H9 (cell line): ENCODE measurements at regions not wholly inside any gene's neighbourhood (a gene's known extent, or its start where the extent isn't known, plus 50 kb on each side); places are given as distances from the start of the nearest gene placed in this dataset.
A peak's percentile ranks its signal among the peaks of the same experiment; 100 is the strongest.

Source experiments
- DNase-seq: peaks from one replicate; pipeline ENCODE4 v3.0.0-alpha.2; 2017
- H2AFZ ChIP-seq: one replicate; pipeline ENCODE4 v1.6.1; 2013; ENCODE audit warnings: mild to moderate bottlenecking, low read length, control low read depth, moderate library complexity
- H2AK5ac ChIP-seq: 2 replicates; pipeline ENCODE4 v1.6.1; 2013; ENCODE audit warnings: low read length, control low read depth, mixed read lengths; ENCODE audit not compliant: insufficient read length
- H2BK120ac ChIP-seq: one replicate; pipeline ENCODE4 v1.6.1; 2013; ENCODE audit warnings: low read depth, mild to moderate bottlenecking, low read length, control low read depth, inconsistent platforms; ENCODE audit not compliant: poor library complexity, severe bottlenecking
- H2BK12ac ChIP-seq: 2 replicates; pipeline ENCODE4 v1.6.1; 2013; ENCODE audit warnings: low read length, control low read depth, mixed read lengths, low read depth; ENCODE audit not compliant: insufficient read length
- H2BK15ac ChIP-seq: 2 replicates; pipeline ENCODE4 v1.6.1; 2013; ENCODE audit warnings: low read depth, low read length, control low read depth
- H2BK20ac ChIP-seq: one replicate; pipeline ENCODE4 v1.6.1; 2013; ENCODE audit warnings: low read depth, mild to moderate bottlenecking, low read length, control low read depth, inconsistent platforms; ENCODE audit not compliant: poor library complexity, severe bottlenecking
- H2BK5ac ChIP-seq: 2 replicates; pipeline ENCODE4 v1.6.1; 2013; ENCODE audit warnings: low read length, control low read depth, mixed read lengths; ENCODE audit not compliant: insufficient read length
- H3K14ac ChIP-seq: 2 replicates; pipeline ENCODE4 v1.6.1; 2013; ENCODE audit warnings: low read length, control low read depth; ENCODE audit not compliant: insufficient read depth
- H3K18ac ChIP-seq: 2 replicates; pipeline ENCODE4 v1.6.1; 2013; ENCODE audit warnings: low read depth, mild to moderate bottlenecking, mixed read lengths, low read length, control low read depth; ENCODE audit not compliant: insufficient read length
- H3K23ac ChIP-seq: 2 replicates; pipeline ENCODE4 v1.6.1; 2013; ENCODE audit warnings: low read length, control low read depth, mixed read lengths, low read depth; ENCODE audit not compliant: insufficient read length
- H3K23me2 ChIP-seq: 2 replicates; pipeline ENCODE4 v1.6.1; 2013; ENCODE audit warnings: low read depth, mild to moderate bottlenecking, mixed read lengths, low read length, control low read depth; ENCODE audit not compliant: insufficient read length, poor library complexity, severe bottlenecking
- H3K27ac ChIP-seq: 2 replicates; pipeline ENCODE4 v1.5.1; 2013; ENCODE audit warnings: low read length, control low read depth, mixed read lengths, low read depth; ENCODE audit not compliant: insufficient read length
- H3K27me3 ChIP-seq: 2 replicates; pipeline ENCODE4 v1.6.1; 2013; ENCODE audit warnings: low read length, control low read depth, inconsistent platforms; ENCODE audit not compliant: insufficient read depth
- H3K4ac ChIP-seq: 2 replicates; pipeline ENCODE4 v1.6.1; 2013; ENCODE audit warnings: low read depth, mild to moderate bottlenecking, control low read depth, inconsistent platforms, low read length, moderate library complexity
- H3K4me1 ChIP-seq: 2 replicates; pipeline ENCODE4 v1.6.1; 2013; ENCODE audit warnings: low read length, control low read depth, inconsistent platforms; ENCODE audit not compliant: insufficient read depth
- H3K4me2 ChIP-seq: 2 replicates; pipeline ENCODE4 v1.6.1; 2013; ENCODE audit warnings: low read length, control low read depth, mixed read lengths; ENCODE audit not compliant: insufficient read length, insufficient read depth
- H3K56ac ChIP-seq: 2 replicates; pipeline ENCODE4 v1.6.1; 2013; ENCODE audit warnings: low read depth, mild to moderate bottlenecking, mixed read lengths, low read length, control low read depth; ENCODE audit not compliant: insufficient read length
- H3K79me1 ChIP-seq: 2 replicates; pipeline ENCODE4 v1.6.1; 2013; ENCODE audit warnings: low read depth, mild to moderate bottlenecking, moderate library complexity, low read length, control low read depth, inconsistent platforms; ENCODE audit not compliant: insufficient read depth, poor library complexity, severe bottlenecking
- H3K79me2 ChIP-seq: 2 replicates; pipeline ENCODE4 v1.6.1; 2013; ENCODE audit warnings: low read length, control low read depth, inconsistent platforms; ENCODE audit not compliant: insufficient read depth
- H3K9ac ChIP-seq: 2 replicates; pipeline ENCODE4 v1.6.1; 2013; ENCODE audit warnings: low read length, control low read depth, mixed read lengths; ENCODE audit not compliant: insufficient read length; ENCODE audit errors: extremely low read depth
- H3K9me3 ChIP-seq: one replicate; pipeline ENCODE4 v1.6.1; 2013; ENCODE audit warnings: low read depth, low read length, inconsistent platforms; ENCODE audit not compliant: control insufficient read depth
- H3T11ph ChIP-seq: one replicate; pipeline ENCODE4 v1.6.1; 2013; ENCODE audit warnings: mild to moderate bottlenecking, low read length, control low read depth, inconsistent platforms
- H4K20me1 ChIP-seq: one replicate; pipeline ENCODE4 v1.6.1; 2013; ENCODE audit not compliant: control insufficient read depth, insufficient read length, insufficient read depth
- H4K5ac ChIP-seq: 2 replicates; pipeline ENCODE4 v1.6.1; 2013; ENCODE audit warnings: low read depth, mild to moderate bottlenecking, mixed read lengths, low read length, control low read depth; ENCODE audit not compliant: insufficient read length
- H4K8ac ChIP-seq: replicated peaks from 2 replicates; pipeline ENCODE4 v1.6.1; 2013; ENCODE audit warnings: low read length, control low read depth, mixed read lengths, low read depth; ENCODE audit not compliant: insufficient read length
- H4K91ac ChIP-seq: 2 replicates; pipeline ENCODE4 v1.6.1; 2013; ENCODE audit warnings: low read depth, mild to moderate bottlenecking, moderate library complexity, mixed read lengths, low read length, control low read depth; ENCODE audit not compliant: insufficient read length
- H3K27ac Mint-ChIP-seq, 3 experiments: 2 replicates in 2 of 3; 3 replicates in 1 of 3; pipeline ENCODE4 v1.8.0; 2020 to 2021; ENCODE audit warnings: mixed read lengths in 3 of 3, mild to moderate bottlenecking in 1 of 3, moderate library complexity in 1 of 3
- H3K27me3 Mint-ChIP-seq: 2 replicates; pipeline ENCODE4 v1.8.0; 2021; ENCODE audit warnings: low read depth, mild to moderate bottlenecking, moderate library complexity, mixed read lengths
- H3K36me3 Mint-ChIP-seq, 3 experiments: 2 replicates in 2 of 3; 3 replicates in 1 of 3; pipeline ENCODE4 v1.8.0; 2020 to 2021; ENCODE audit warnings: low read depth in 3 of 3, mixed read lengths in 3 of 3; ENCODE audit not compliant: insufficient read depth in 1 of 3
- H3K4me1 Mint-ChIP-seq, 2 experiments: 2 replicates each; pipeline ENCODE4 v1.8.0; 2020; ENCODE audit warnings: mixed read lengths in 2 of 2
- H3K4me3 Mint-ChIP-seq, 2 experiments: 2 replicates in 1 of 2; 3 replicates in 1 of 2; pipeline ENCODE4 v1.8.0; 2020 to 2021; ENCODE audit warnings: mild to moderate bottlenecking in 2 of 2, mixed read lengths in 2 of 2, moderate library complexity in 1 of 2
- H3K9me3 Mint-ChIP-seq, 2 experiments: 2 replicates in 1 of 2; 3 replicates in 1 of 2; pipeline ENCODE4 v1.8.0; 2020; ENCODE audit warnings: mild to moderate bottlenecking in 2 of 2, mixed read lengths in 2 of 2, moderate library complexity in 1 of 2
- WGBS: extraction: QIAGEN DNeasy Blood & Tissue Kit; methylation state at CpG from one replicate; pipeline ENCODE4 v1.1.7; 2013; ENCODE audit warnings: missing lambda C conversion rate, low lambda C conversion rate, mixed read lengths; ENCODE audit not compliant: insufficient read length; ENCODE audit errors: extremely low coverage; 5-methylcytosine and 5-hydroxymethylcytosine counted together
- TF ChIP-seq, protein P1 (sequence below): fragments of 200-600 bp; sonication (generic); conservative IDR thresholded peaks from 3 replicates; pipeline ENCODE4 v1.8.0; 2021; ENCODE audit warnings: antibody characterized with exemption, mild to moderate bottlenecking

- no peaks in the 10 kb centered on the region for H3K9me3 Mint-ChIP-seq
- Histone ChIP-seq H3K18ac (no peak overlapping the region), H3K4me1 (no peaks in the 10 kb centered on the region), H3K9me3 (no peaks in the 10 kb centered on the region), H3K79me2 (no peaks in the 10 kb centered on the region), H2BK12ac (no peak overlapping the region), H3K4me2 (no peak overlapping the region), H3K14ac (no peak overlapping the region; the same call in 1 of the 2 replicates), H2BK120ac (no peak overlapping the region), H3K9ac (no peak overlapping the region), H3K79me1 (no peaks in the 10 kb centered on the region), H2AK5ac (no peak overlapping the region), H3K56ac (no peak overlapping the region), H3T11ph (no peak overlapping the region), H2BK20ac (no peak overlapping the region), H4K20me1 (no peaks in the 10 kb centered on the region), H4K8ac (no peak overlapping the region), H3K27me3 (no peaks in the 10 kb centered on the region), H3K23ac (no peak overlapping the region), H2BK15ac (no peak overlapping the region), H2BK5ac (no peak overlapping the region), H3K27ac (no peak overlapping the region), H4K5ac (no peak overlapping the region), H2AFZ (no peak overlapping the region), H4K91ac (no peak overlapping the region), H3K23me2 (no peaks in the 10 kb centered on the region), H3K4ac (no peak overlapping the region)
- H3K27ac Mint-ChIP-seq: no peak overlapping the region; a peak in 1 of 7 replicates
- no CpG with 5 or more reads among the region's 11 CpGs for WGBS
- TF ChIP-seq, protein P1, sequence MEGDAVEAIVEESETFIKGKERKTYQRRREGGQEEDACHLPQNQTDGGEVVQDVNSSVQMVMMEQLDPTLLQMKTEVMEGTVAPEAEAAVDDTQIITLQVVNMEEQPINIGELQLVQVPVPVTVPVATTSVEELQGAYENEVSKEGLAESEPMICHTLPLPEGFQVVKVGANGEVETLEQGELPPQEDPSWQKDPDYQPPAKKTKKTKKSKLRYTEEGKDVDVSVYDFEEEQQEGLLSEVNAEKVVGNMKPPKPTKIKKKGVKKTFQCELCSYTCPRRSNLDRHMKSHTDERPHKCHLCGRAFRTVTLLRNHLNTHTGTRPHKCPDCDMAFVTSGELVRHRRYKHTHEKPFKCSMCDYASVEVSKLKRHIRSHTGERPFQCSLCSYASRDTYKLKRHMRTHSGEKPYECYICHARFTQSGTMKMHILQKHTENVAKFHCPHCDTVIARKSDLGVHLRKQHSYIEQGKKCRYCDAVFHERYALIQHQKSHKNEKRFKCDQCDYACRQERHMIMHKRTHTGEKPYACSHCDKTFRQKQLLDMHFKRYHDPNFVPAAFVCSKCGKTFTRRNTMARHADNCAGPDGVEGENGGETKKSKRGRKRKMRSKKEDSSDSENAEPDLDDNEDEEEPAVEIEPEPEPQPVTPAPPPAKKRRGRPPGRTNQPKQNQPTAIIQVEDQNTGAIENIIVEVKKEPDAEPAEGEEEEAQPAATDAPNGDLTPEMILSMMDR: peak; percentile 29; the same call in 1 of the 3 replicates
- no peaks in the 10 kb centered on the region for H3K27me3 Mint-ChIP-seq
- no peaks in the 10 kb centered on the region for H3K36me3 Mint-ChIP-seq
- H3K4me1 Mint-ChIP-seq: peaks cover 3 to 22% of the 10 kb centered on the region in 2 experiments
- DNase-seq: peak; percentile 4
- H3K4me3 Mint-ChIP-seq: no peak overlapping the region
Observed at GRCh38 chr1:29805122-29805895, 569.0 kb downstream of the PTPRU start.
